HEK293T (cell line): ENCODE measurements at regions not wholly inside any gene's neighbourhood (a gene's known extent, or its start where the extent isn't known, plus 50 kb on each side); places are given as distances from the start of the nearest gene placed in this dataset.
A peak's percentile ranks its signal among the peaks of the same experiment; 100 is the strongest.
"Not testable (repeated sequence)": the region's sequence is repeated elsewhere in the genome, so short reads cannot be mapped to it uniquely, and the experiment has no call there.

Source experiments
- CTCF ChIA-PET: fragments of 350-600 bp; formaldehyde crosslinking; extraction: SDS; loops from one replicate; lab custom pipeline; 2021; ENCODE audit warnings: antibody characterized with exemption, inconsistent platforms; lab: Yijun Ruan, JAX
- POLR2A ChIA-PET: fragments of 350-600 bp; formaldehyde crosslinking; extraction: SDS; loops from one replicate; lab custom pipeline; 2020; ENCODE audit warnings: antibody characterized with exemption, inconsistent platforms; lab: Yijun Ruan, JAX
- DNase-seq: peaks from one replicate; pipeline ENCODE4 v3.0.0; 2012; ENCODE audit warnings: mixed read lengths; ENCODE audit errors: extremely low spot score
- ARNT ChIP-seq: fragments of 450-650 bp; IDR thresholded peaks from 2 replicates; pipeline ENCODE4 v1.6.1; 2017; ENCODE audit warnings: mild to moderate bottlenecking
- BHLHE40 ChIP-seq: fragments of 450-650 bp; IDR thresholded peaks from 2 replicates; pipeline ENCODE4 v1.6.1; 2016; ENCODE audit warnings: mild to moderate bottlenecking, moderate library complexity, borderline replicate concordance
- CTBP1 ChIP-seq: fragments of 450-650 bp; IDR thresholded peaks from 2 replicates; pipeline ENCODE4 v1.6.1; 2016; ENCODE audit warnings: borderline replicate concordance
- ELF4 ChIP-seq: fragments of 450-650 bp; IDR thresholded peaks from 2 replicates; pipeline ENCODE4 v1.6.1; 2017; ENCODE audit warnings: antibody characterized with exemption
- FOXA1 ChIP-seq: fragments of 450-650 bp; IDR thresholded peaks from 2 replicates; pipeline ENCODE4 v1.6.1; 2016; ENCODE audit warnings: mild to moderate bottlenecking
- FOXK2 ChIP-seq: fragments of 450-650 bp; IDR thresholded peaks from 2 replicates; pipeline ENCODE4 v1.6.1; 2016; ENCODE audit warnings: mild to moderate bottlenecking
- FOXM1 ChIP-seq: fragments of 450-650 bp; IDR thresholded peaks from 2 replicates; pipeline ENCODE4 v1.6.1; 2017; ENCODE audit warnings: mild to moderate bottlenecking, borderline replicate concordance
- HDGF ChIP-seq: fragments of 450-650 bp; IDR thresholded peaks from 2 replicates; pipeline ENCODE4 v1.6.1; 2017; ENCODE audit warnings: antibody characterized with exemption, borderline replicate concordance
- L3MBTL2 ChIP-seq: fragments of 450-650 bp; conservative IDR thresholded peaks from 2 replicates; pipeline ENCODE4 v1.6.1; 2016; ENCODE audit warnings: mild to moderate bottlenecking
- LEF1 ChIP-seq: fragments of 450-650 bp; IDR thresholded peaks from 2 replicates; pipeline ENCODE4 v1.6.1; 2017; ENCODE audit warnings: mild to moderate bottlenecking, borderline replicate concordance
- NFRKB ChIP-seq: fragments of 450-650 bp; IDR thresholded peaks from 2 replicates; pipeline ENCODE4 v1.6.1; 2016; ENCODE audit warnings: mild to moderate bottlenecking, moderate library complexity
- PKNOX1 ChIP-seq: fragments of 450-650 bp; IDR thresholded peaks from 2 replicates; pipeline ENCODE4 v1.6.1; 2016
- SP1 ChIP-seq: fragments of 450-650 bp; IDR thresholded peaks from 2 replicates; pipeline ENCODE4 v1.6.1; 2017
- SUZ12 ChIP-seq: fragments of 450-650 bp; IDR thresholded peaks from 2 replicates; pipeline ENCODE4 v1.6.1; 2016; ENCODE audit warnings: mild to moderate bottlenecking
- TARDBP ChIP-seq: fragments of 450-650 bp; IDR thresholded peaks from 2 replicates; pipeline ENCODE4 v1.6.1; 2016
- ZNF384 ChIP-seq: fragments of 450-650 bp; IDR thresholded peaks from 2 replicates; pipeline ENCODE4 v1.6.1; 2016

- no peak for TF ChIP-seq HDGF
- peak; percentile 88 for TF ChIP-seq PKNOX1
- no peak for TF ChIP-seq FOXK2
- TF ChIP-seq ZNF384, result no peak
- no peak for TF ChIP-seq CTBP1
- no peak for TF ChIP-seq LEF1
- no peak for TF ChIP-seq BHLHE40
- TF ChIP-seq FOXM1, result no peak
- no peak for TF ChIP-seq SP1
- no peak for TF ChIP-seq NFRKB
- no peak for TF ChIP-seq ARNT
- TF ChIP-seq ELF4, result peak; percentile 53; the same call in 1 of the 2 replicates
- TF ChIP-seq FOXA1, result no peak
- peak; percentile 73 for TF ChIP-seq L3MBTL2
- no peak for TF ChIP-seq TARDBP
- no peak for TF ChIP-seq SUZ12
- CTCF ChIA-PET, result interaction anchor here (0.6 to 1.2 kb wide), 2 partner anchors 11 to 38 kb away, joined by 4 to 13 read pairs; no protein-coding TSS in a partner anchor
- POLR2A ChIA-PET, result interaction anchor here (0.6 to 1.9 kb wide), 5 partner anchors 11 to 39 kb away, joined by 3 to 9 read pairs (median 4); no protein-coding TSS in a partner anchor
- peak; percentile 92 for DNase-seq
Observed at GRCh38 chr7:65269150-65269856, 104.4 kb upstream of the ZNF92 start.

GRCh38 chr7:65268782-65269149 lies 104.9 kb upstream of the ZNF92 start:
- ChIA-PET CTCF (interaction anchor here (0.6 kb wide), 1 partner anchor 12 kb away, joined by 13 read pairs; no protein-coding TSS in a partner anchor), POLR2A (interaction anchor here (0.6 to 1.9 kb wide), 5 partner anchors 12 to 39 kb away, joined by 3 to 9 read pairs (median 4); no protein-coding TSS in a partner anchor)
- no peak for DNase-seq
- TF ChIP-seq SP1 (no peak), FOXM1 (no peak), ARNT (no peak), BHLHE40 (no peak), PKNOX1 (no peak), FOXK2 (no peak), NFRKB (no peak), ELF4 (no peak), CTBP1 (no peak), SUZ12 (no peak), ZNF384 (no peak), FOXA1 (no peak), LEF1 (no peak), L3MBTL2 (no peak), HDGF (no peak), TARDBP (no peak)

- no peak for TF ChIP-seq SP1
- no peak for TF ChIP-seq BHLHE40
- TF ChIP-seq LEF1, result no peak
- no peak for TF ChIP-seq ELF4
- TF ChIP-seq ARNT, result no peak
- TF ChIP-seq FOXA1, result no peak
- TF ChIP-seq HDGF, result no peak
- no peak for TF ChIP-seq FOXK2
- TF ChIP-seq SUZ12, result no peak
- TF ChIP-seq CTBP1, result no peak
- ChIA-PET CTCF (no interaction called here), POLR2A (no interaction called here)
- no peak for DNase-seq
Observed at GRCh38 chr7:65265933-65266519, 107.6 kb upstream of the ZNF92 start.

- POLR2A ChIA-PET, result interaction anchor here (1.3 kb wide), 1 partner anchor 12 kb away, joined by 5 read pairs; no protein-coding TSS in a partner anchor
- DNase-seq, result no peak
- TF ChIP-seq NFRKB (no peak), BHLHE40 (no peak)
- CTCF ChIA-PET, result no interaction called here
Observed at GRCh38 chr7:65264258-65264657, 109.4 kb upstream of the ZNF92 start.

GRCh38 chr7:65260673-65261072 lies 113.0 kb upstream of the ZNF92 start:
- peak; percentile 36; the same call in 1 of the 2 replicates for TF ChIP-seq L3MBTL2
- POLR2A ChIA-PET, CTCF ChIA-PET, DNase-seq: not testable (repeated sequence)

- DNase-seq, POLR2A ChIA-PET, CTCF ChIA-PET: not testable (repeated sequence)
Observed at GRCh38 chr7:65259864-65260525, 113.7 kb upstream of the ZNF92 start.

GRCh38 chr7:65254061-65254460 lies 119.6 kb upstream of the ZNF92 start:
- DNase-seq, result no peak
- TF ChIP-seq NFRKB, result no peak
- TF ChIP-seq PKNOX1, result no peak
- TF ChIP-seq TARDBP, result no peak
- no peak for TF ChIP-seq SUZ12
- TF ChIP-seq SP1, result no peak
- TF ChIP-seq LEF1, result no peak
- TF ChIP-seq ARNT, result no peak
- TF ChIP-seq ELF4, result no peak
- TF ChIP-seq FOXK2, result no peak
- no peak for TF ChIP-seq L3MBTL2
- ChIA-PET POLR2A (no interaction called here), CTCF (no interaction called here)
